ENCODE measurements at regions not wholly inside any gene's neighbourhood (a gene's known extent, or its start where the extent isn't known, plus 50 kb on each side); places are given as distances from the start of the nearest gene placed in this dataset.

GRCh38 chr14:41277450-41277849 is 329.2 kb upstream of the LRFN5 start:
- Mint-ChIP-seq H3K4me1 (ENCODE audit: low read depth, unreplicated experiment) (peaks cover 3% of the 10 kb centered on the region), H3K9me3 (ENCODE audit: unreplicated experiment) (peaks cover 4% of the 10 kb centered on the region), H3K27me3 (ENCODE audit: unreplicated experiment) (no peaks in the 10 kb centered on the region), H3K4me3 (ENCODE audit: unreplicated experiment) (no peak overlapping the region), H3K27ac (ENCODE audit: unreplicated experiment) (no peak overlapping the region), H3K36me3 (ENCODE audit: unreplicated experiment) (no peaks in the 10 kb centered on the region)
- no peak for DNase-seq
- TF ChIP-seq CTCF (IDR thresholded peaks at IDR 0.05; ENCODE audit: partially characterized antibody, unreplicated experiment) = no peak

- no peak for DNase-seq
- no peaks in the 10 kb centered on the region for H3K4me1 Mint-ChIP-seq (ENCODE audit: low read depth, unreplicated experiment)
- peaks cover 4% of the 10 kb centered on the region for H3K9me3 Mint-ChIP-seq (ENCODE audit: unreplicated experiment)
- no peak overlapping the region for H3K4me3 Mint-ChIP-seq (ENCODE audit: unreplicated experiment)
- H3K27ac Mint-ChIP-seq (ENCODE audit: unreplicated experiment) = no peak overlapping the region
- H3K36me3 Mint-ChIP-seq (ENCODE audit: unreplicated experiment) = no peaks in the 10 kb centered on the region
- no peak for TF ChIP-seq CTCF (IDR thresholded peaks at IDR 0.05; ENCODE audit: partially characterized antibody, unreplicated experiment)
- H3K27me3 Mint-ChIP-seq (ENCODE audit: unreplicated experiment) = no peaks in the 10 kb centered on the region
Measured at GRCh38 chr14:41257476-41257875, 349.2 kb upstream of the LRFN5 start.

- Mint-ChIP-seq H3K27ac (ENCODE audit: unreplicated experiment) (no peak overlapping the region), H3K4me3 (ENCODE audit: unreplicated experiment) (no peak overlapping the region), H3K9me3 (ENCODE audit: unreplicated experiment) (peaks cover 14% of the 10 kb centered on the region), H3K36me3 (ENCODE audit: unreplicated experiment) (peaks cover 19% of the 10 kb centered on the region), H3K27me3 (ENCODE audit: unreplicated experiment) (no peaks in the 10 kb centered on the region), H3K4me1 (ENCODE audit: low read depth, unreplicated experiment) (no peaks in the 10 kb centered on the region)
- TF ChIP-seq CTCF (IDR thresholded peaks at IDR 0.05; ENCODE audit: partially characterized antibody, unreplicated experiment) = no peak
- DNase-seq = no peak
Measured at GRCh38 chr14:41235466-41235865, 371.2 kb upstream of the LRFN5 start.

- H3K4me3 Mint-ChIP-seq (ENCODE audit: unreplicated experiment) = no peak overlapping the region
Measured at GRCh38 chr14:41230683-41231082, 376.0 kb upstream of the LRFN5 start.

GRCh38 chr14:41229824-41230223 is 376.9 kb upstream of the LRFN5 start:
- no peak overlapping the region for H3K27ac Mint-ChIP-seq (ENCODE audit: unreplicated experiment)
- H3K4me3 Mint-ChIP-seq (ENCODE audit: unreplicated experiment) = no peak overlapping the region
- H3K27me3 Mint-ChIP-seq (ENCODE audit: unreplicated experiment) = no peaks in the 10 kb centered on the region
- H3K36me3 Mint-ChIP-seq (ENCODE audit: unreplicated experiment) = peaks cover 3% of the 10 kb centered on the region
- DNase-seq = no peak
- peaks cover 7% of the 10 kb centered on the region for H3K9me3 Mint-ChIP-seq (ENCODE audit: unreplicated experiment)
- TF ChIP-seq CTCF (IDR thresholded peaks at IDR 0.05; ENCODE audit: partially characterized antibody, unreplicated experiment) = no peak
- H3K4me1 Mint-ChIP-seq (ENCODE audit: low read depth, unreplicated experiment) = no peaks in the 10 kb centered on the region

More at GRCh38 chr14:41230683-41231082, 376.0 kb upstream of the LRFN5 start:
- H3K9me3 Mint-ChIP-seq (ENCODE audit: unreplicated experiment) = peaks cover 12% of the 10 kb centered on the region
- H3K27ac Mint-ChIP-seq (ENCODE audit: unreplicated experiment) = no peak overlapping the region
- no peak for DNase-seq
- no peaks in the 10 kb centered on the region for H3K27me3 Mint-ChIP-seq (ENCODE audit: unreplicated experiment)
- no peaks in the 10 kb centered on the region for H3K4me1 Mint-ChIP-seq (ENCODE audit: low read depth, unreplicated experiment)
- H3K36me3 Mint-ChIP-seq (ENCODE audit: unreplicated experiment) = peaks cover 3% of the 10 kb centered on the region
- TF ChIP-seq CTCF (IDR thresholded peaks at IDR 0.05; ENCODE audit: partially characterized antibody, unreplicated experiment) = no peak

Data from glutamatergic neuron (in vitro differentiated cells).